ENCODE measurements at regions not wholly inside any gene's neighbourhood (a gene's known extent, or its start where the extent isn't known, plus 50 kb on each side); places are given as distances from the start of the nearest gene placed in this dataset.
"Not testable (repeated sequence)": the region's sequence is repeated elsewhere in the genome, so short reads cannot be mapped to it uniquely, and the experiment has no call there.

DNA sequence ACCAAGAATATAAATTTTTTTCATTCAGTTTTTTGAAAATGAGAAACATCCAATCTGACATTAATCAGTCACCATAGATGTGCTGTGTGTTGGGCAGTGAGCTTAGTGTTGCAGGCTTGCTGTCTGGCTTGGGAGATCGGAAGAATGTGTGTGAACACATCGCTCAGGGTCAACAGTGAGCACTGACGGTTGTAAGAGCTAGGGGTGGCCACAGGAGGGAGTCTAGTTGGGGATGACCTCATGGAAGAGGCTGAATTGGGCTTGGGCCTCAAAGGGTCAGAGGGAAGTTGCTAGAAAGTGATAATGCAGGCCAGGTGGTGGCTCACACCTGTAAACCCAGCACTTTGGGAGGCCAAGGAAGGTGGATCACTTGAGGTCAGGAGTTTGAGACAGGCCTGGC, 375.4 kb downstream of the DDX10 start:
- intact Hi-C loops (cut with DNase I), result no loop called here
- DNase-seq (ENCODE audit: low spot score), result no peak
- ATAC-seq, result no peak

DNA sequence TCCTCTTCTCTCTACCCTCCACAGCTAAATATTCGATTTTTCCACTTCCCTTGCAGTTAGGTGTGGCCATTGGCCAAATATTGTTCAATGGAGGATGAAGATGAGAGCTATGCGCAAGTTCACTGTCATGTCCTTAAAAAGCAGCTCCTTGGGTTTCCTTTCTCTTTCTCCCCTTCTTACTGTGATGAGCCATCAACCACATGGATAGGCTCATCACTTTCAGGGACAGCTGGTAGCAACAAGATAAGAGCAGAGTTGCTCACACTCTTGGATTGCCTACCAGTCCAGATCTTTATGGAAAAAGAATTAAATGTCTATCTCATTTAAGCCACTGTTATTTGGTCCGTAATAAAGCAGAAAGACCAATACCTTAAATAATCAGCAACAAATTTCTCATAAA, 377.0 kb downstream of the DDX10 start:
- intact Hi-C loops (cut with DNase I), result no loop called here

DNA sequence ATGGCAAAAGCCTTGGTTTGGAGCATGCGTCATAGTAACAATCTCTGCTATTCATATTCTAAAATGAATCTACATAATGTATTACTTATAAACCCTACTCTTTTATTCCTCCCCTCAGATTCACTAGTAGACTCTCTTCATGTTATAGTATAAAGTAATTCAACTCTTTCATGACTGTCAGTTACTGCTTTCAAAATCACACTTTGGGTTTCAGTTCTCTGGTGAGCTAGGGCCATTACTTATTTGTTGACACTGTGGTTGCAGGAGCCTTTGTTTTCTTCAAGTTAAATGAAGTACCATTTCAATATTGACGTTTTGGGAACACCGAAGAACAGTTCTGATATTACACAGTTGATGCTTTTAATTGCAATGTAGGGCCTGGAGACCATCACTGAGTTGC, 378.4 kb downstream of the DDX10 start:
- ATAC-seq, result no peak
- intact Hi-C loops (cut with DNase I), result no loop called here
- no peak for DNase-seq (ENCODE audit: low spot score)

More for the DNA sequence above, 377.0 kb downstream of the DDX10 start:
- DNase-seq (ENCODE audit: low spot score), result no peak
- no peak for ATAC-seq

DNA sequence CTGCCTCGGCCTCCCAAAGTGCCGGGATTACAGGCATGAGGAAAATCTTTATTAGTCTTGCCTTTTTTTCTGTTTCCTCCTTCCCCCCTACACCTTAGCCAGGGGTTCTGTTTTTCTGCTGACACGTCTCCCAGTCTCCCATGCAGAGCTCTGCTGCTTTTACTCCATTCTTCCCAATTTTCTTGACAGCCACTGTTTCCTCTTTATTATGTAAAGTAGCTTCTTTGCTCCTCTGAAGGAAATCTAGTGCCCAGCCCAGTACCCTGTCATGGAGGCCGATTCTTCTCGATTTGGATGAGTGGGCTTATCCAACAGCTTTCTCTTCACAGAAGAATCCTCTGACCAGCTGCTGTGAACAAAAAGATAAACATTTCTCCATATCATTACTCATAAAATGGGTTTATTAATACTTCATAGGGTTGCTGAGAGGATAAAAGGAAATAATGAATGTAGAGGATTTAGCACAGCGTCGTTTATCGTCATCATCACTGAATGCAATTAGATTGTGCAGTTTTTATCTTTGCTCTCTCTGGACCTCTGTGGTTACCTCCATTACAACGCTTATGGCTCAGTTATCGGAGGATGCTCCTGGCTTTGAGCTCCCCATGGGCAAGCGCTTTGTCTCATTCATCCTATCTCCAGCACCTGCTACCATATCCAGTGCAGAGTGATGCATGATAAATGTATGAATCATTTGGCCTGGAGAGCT, 375.6 kb upstream of the C11orf87 start:
- intact Hi-C loops (cut with DNase I), result no loop called here
- ATAC-seq (no peak), DNase-seq (ENCODE audit: low spot score) (no peak)

DNA sequence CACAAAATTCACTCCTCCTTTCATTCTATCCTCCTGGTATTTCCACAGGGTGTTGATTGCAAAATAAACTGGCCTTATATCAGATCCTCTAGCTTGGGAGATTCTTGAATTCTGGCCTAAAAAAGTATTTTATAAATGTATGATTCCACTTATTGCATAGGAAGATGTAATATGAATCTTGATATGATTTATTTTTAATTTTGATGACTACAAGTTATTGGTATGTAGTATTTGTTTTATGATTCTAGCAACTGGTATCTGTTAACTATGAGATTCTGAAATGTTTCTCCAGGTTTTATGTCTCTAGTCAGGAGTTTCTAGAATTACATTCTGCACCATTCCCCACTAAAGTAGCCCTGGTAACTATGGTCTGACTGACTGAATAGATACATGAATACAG, 373.9 kb upstream of the C11orf87 start:
- no peak for DNase-seq (ENCODE audit: low spot score)
- no peak for ATAC-seq
- intact Hi-C loops (cut with DNase I), result no loop called here

DNA sequence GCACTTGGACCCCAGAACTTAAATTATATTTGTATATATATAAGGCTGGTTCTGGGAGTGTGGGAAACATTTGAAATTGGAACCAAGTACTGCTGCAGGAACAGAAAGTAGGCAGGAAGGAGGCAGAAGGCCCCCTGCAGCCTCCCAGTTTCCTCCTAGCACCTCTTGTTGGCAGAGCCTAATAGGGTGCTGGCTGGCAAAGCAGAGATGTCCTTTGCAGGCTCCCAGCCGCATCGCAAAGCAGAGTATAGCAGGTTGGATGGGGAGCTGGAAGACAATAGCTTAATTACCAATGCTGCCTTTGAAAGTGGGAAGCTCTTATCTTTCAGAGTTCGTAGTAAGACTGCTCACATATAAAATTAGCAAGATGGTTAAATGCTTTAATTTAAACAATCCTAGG, 370.8 kb upstream of the C11orf87 start:
- ATAC-seq (no peak), DNase-seq (ENCODE audit: low spot score) (no peak)
- intact Hi-C loops (cut with DNase I), result no loop called here

DNA sequence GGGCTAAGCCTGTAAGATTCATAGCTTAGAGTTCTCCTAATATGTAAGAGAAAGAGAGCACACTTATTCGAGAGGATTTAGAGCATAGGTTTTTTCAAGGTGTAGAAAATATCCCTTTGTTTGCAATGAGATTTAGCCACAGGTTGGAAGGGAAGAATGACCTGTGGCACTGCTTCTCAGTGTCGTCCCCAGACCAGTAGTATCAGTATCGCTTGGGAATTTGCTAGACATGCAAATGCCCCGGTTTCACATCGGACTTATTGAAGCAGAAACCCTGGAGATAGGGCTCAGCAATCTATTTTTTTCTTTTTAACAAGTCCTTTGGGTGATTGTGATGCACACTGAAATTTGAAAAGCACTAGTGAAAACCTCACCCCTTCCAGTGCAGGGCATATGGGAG, 362.6 kb upstream of the C11orf87 start:
- DNase-seq (ENCODE audit: low spot score), result no peak
- intact Hi-C loops (cut with DNase I), result no loop called here
- no peak for ATAC-seq

DNA sequence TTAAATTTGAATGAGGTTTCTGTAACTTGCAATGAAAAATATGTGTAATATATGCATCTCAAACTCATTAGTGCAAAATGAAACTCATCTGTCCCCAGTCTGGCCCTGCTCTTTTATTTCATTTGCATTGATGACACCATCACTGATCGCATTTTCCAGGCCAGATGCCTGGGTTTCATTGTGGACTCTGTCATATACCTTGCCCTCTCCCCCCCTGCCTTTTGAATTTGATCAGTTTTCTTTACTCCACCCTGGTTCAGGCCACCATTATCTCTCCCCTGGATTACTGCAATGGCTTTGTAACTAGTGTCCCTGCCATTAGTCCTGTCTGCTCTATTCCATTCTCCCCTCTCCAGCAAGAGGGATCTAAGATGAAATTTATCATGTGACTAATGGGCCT, 360.6 kb upstream of the C11orf87 start:
- ATAC-seq (no peak), DNase-seq (ENCODE audit: low spot score) (no peak)
- intact Hi-C loops (cut with DNase I), result no loop called here

DNA sequence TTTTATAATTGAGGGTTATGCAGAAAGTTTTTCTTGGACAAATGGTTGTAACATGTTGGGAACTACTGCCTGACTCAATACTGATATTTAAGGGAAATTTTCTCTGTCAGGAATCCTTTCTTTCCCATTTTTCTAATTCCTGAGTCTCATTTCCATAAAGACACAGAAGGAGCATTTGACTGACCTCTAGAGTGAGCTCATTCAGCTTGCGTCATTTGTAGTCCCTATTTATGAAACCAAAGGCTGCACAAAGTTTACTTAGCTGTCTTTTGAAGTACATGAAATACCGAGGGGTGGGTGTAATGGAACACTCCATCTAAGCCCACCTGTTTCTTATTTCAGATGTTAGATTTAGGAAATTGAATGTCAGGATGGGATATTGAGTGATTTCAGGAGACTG, 359.5 kb upstream of the C11orf87 start:
- no peak for ATAC-seq
- intact Hi-C loops (cut with DNase I), result no loop called here
- DNase-seq (ENCODE audit: low spot score), result no peak

DNA sequence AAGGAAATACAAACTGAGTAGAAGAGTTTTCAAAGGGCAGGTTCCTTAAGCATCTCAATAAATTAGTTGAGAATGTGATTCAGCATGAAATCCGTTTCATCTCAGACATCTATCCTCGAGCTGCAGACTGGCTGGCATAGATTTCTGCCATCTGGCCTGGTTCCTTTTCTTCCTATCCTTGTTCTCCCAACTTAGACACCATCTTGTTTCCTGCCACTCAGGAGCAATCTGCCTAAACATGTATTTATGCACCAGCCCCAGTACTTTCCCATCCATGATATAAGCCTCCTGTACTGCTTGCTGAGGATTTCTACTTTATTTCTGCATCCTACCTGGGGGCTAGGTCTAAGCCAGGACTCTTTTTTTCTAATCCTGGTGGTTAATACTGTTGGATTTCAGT, 359.1 kb upstream of the C11orf87 start:
- intact Hi-C loops (cut with DNase I), result no loop called here
- ATAC-seq (no peak), DNase-seq (ENCODE audit: low spot score) (no peak)

DNA sequence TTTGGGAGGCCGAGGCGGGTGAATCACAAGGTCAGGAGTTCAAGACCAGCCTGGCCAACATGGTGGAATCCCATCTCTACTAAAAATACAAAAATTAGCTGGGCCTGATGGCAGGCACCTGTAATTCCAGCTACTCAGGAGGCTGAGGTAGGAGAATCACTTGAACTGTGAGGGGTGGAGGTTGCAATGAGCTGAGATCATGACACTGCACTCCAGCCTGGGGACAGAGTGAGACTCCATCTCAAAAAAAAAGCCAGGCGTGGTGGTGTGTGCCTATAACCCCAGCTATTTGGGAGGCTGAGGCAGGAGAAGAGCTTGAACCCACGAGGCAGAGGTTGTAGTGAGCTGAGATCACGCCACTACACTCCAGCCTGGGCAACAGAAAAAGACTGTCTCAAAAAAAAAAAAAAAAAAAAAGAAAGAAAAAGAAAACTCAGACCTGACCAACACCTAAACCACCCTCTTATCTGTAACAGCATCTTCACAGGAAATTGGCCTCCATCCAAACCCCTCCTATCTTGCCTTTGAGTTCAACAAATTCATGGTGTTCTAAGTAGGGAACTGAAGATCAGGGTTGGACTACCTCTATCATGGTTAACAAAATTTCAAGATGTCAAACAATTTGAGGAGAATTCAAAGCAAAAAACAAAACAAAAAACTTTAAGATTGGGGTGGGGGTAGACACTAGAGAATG, 357.2 kb upstream of the C11orf87 start:
- ATAC-seq; DNase-seq (ENCODE audit: low spot score); intact Hi-C loops (cut with DNase I): not testable (repeated sequence)

DNA sequence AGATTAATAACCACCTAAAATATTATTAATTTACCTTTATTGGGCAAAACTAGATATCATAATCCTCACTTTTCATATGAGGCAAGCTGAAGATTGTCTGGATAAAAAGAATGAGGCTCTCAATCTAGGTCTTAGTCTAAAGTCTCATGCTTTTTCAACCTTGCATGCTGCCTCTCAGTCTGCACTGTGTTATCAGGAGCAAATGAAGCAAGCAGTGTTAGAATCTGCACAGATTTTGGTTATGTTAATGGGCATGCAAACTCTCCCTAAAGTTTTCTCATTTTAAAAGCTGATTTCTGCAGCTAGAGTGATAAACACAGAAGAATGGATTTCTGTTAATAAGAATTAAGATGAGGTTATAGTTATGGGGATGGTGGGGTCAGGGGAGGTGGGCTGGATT, 350.7 kb upstream of the C11orf87 start:
- intact Hi-C loops (cut with DNase I), result no loop called here
- ATAC-seq (peak; percentile 43), DNase-seq (ENCODE audit: low spot score) (no peak)

DNA sequence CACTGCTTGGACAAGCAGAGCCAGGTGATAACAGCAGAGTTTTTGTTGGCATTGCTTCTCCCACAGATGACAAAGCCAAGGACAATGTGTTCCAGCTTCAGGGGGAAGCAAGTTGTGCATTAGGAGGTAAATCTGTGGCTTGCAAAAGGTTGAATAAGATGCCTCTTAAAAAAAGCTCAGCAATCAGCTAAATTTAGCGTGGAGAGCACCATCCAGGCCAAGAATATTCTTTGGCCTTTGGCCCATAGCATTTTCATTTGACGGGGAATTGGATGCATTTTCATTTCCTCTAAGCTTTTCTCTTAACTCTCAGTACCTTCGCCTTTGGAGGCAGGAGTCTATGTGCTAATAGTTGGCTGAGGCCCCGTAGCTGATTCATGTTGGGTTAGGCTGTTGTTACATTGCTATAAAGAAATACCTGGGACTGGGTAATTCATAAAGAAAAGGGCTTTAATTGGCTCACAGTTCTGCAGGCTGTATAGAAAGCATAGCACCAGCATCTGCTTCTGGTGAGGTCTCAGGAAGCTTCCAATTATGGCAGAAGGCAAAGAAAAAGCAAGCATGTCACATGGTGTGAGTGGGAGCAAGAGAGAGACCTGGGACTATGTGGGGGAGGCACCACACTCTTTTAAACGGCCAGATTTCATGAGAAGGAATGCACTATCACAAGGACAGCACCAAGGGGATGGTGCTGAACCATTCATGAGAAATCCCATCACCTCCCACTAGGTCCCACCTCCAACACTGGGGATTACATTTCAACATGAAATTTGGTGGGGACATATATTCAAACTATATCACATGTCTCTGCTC, 350.1 kb upstream of the C11orf87 start:
- intact Hi-C loops (cut with DNase I), result no loop called here
- peak; percentile 69 for ATAC-seq
- DNase-seq (ENCODE audit: low spot score), result no peak

DNA sequence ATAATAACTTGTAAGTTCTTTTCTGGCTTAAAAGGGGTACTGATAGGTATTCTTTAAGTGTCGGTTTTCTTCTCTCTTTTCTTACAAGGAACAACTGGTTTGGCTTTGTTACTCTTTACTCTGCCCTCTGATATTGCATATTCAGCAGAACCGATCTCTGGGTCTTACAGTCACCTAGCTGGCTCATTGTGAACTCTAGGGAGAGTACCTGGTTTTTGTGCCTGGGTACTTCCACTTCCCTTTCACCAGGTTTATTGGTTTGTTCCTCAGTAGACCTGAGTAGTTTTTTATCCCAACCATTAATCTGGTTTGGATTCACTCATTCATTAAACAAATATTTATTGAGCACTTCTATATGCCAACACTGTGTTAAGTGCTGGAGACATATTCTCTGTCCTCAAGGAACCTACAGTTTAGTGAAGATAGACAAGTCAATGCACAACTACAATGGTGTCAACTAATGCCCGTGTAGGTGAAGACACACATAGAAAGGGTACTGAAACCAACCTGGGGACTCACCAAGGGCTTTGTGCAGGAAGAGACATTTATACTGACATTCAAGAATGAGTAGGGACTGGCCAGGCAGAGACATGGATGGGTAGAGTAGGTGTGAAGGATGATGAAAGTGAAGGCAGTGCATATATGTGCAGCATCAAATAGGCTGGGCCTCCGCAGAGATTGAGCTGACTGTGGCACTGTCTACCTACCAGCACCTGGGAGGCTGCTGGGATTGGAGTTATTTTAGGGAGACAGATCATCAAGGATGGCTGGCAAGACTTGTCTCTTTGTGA, 348.8 kb upstream of the C11orf87 start:
- DNase-seq (ENCODE audit: low spot score) (no peak), ATAC-seq (no peak)
- intact Hi-C loops (cut with DNase I), result no loop called here

DNA sequence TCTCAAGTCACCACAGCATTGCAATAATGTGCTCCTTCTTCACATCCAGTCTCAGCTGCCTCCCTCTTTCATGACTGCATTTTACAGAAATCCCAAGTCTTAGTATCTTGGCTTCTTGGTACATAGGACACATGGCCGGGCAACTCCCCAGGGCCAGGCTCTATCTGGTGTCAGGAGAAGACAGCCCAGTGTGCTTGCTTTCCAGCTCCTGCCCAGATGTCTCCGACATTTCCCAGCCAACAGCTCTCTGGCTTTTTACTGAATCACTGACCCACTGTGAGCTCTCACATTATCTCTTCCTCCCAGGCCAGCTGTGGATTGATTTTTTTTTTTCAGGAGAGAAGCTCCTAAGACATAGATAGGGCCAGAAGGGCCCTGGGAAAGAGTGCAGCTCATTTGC, 346.0 kb upstream of the C11orf87 start:
- ATAC-seq (no peak), DNase-seq (ENCODE audit: low spot score) (no peak)
- intact Hi-C loops (cut with DNase I), result no loop called here

DNA sequence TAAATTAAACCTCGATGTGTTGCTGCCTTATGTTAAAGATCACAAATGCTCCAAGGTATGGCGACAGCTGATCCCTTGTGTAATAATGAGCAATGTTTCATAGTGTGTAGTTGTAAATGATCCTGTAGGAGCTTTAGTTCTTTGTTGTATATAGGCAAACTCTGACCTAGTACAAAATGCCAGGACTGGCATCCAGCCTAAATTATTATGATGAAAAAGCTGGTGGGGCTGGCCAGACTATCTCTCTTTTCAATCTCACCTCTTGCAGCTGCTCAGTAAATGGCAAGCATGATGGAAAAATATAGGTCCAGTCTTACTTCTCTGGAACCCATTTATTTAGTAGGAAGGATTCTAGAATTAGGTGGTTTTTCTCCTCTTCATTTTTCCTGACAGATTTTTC, 345.1 kb upstream of the C11orf87 start:
- DNase-seq (ENCODE audit: low spot score), result no peak
- no peak for ATAC-seq
- intact Hi-C loops (cut with DNase I), result no loop called here

DNA sequence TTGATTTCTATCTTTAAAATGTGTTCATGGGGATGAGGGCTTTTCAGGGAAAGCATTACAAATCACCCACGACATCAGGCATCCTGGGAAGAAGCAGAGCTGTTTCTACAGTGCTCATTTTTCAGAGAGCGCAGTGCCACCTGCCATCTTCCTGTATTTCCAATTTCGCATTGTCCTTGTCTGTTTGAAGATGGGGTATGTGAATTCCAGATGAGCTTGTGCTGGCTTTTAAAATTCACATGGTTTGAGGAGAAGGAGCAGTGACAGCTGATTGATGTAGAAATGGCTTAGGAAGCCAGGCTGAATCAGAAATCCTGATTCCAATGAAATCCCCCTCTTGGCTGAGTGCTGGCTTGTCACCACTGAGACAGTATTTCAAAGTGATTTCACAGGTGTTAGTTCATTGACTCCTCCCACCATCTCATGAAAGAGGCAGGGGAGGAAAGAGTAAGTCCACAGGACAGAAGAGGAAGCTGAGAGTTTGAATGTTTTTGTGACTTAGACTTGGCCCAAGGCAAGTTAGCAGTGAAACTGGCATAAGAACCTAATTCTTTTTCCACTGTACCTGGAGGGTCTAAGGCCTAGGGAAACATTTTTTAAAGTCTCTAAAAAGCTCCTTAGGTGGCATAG, 344.6 kb upstream of the C11orf87 start:
- DNase-seq (ENCODE audit: low spot score), result no peak
- intact Hi-C loops (cut with DNase I), result no loop called here
- ATAC-seq, result no peak

DNA sequence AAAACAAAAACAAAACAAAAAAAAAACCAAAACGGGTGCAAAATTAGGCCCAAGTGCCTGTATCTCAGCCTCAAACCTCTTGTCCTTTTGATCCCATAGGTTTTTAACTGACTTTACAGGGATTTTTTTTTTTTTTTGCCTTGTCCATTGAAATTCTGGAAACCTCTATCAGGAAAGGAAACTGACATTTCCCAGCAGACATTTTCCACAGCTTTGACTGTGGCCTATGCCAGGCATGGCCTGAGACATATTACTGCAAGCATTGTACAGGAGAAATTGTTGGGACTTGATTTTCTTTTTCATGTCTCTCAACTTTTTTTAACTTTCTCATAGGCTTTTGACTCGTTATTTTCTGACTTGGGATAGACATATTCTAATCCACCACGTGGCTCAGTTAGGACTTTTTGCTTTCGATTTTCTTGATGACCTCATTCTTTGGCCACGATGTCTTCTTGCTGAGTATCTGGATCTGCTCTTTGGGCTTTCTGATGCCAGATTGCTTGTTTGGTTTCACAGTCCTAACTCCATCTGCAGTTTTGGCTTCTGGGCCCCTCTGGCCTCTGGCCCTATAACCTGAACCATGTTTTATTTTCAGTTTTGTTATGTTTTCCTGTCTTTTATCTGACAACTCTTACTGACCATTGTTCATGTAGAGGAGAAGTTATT, 336.1 kb upstream of the C11orf87 start:
- no peak for DNase-seq (ENCODE audit: low spot score)
- intact Hi-C loops (cut with DNase I), result no loop called here
- no peak for ATAC-seq
